HCT116 (cell line): ENCODE measurements at regions not wholly inside any gene's neighbourhood (a gene's known extent, or its start where the extent isn't known, plus 50 kb on each side); places are given as distances from the start of the nearest gene placed in this dataset.

ENCODE experiments used
- ATAC-seq: fragments of 200-7000 bp; cut with Tn5 transposase; 2 replicates; pipeline ENCODE4 v1.9.1; 2020; ENCODE audit warnings: mild to moderate bottlenecking, moderate library complexity
- BruUV-seq: library from RNA; stranded (reverse); fragments of 400-500 nt; replicated peaks from 2 replicates; lab custom pipeline; 2021; lab: Mats Ljungman, UMichigan
- CTCF ChIA-PET: fragments of 300-600 bp; sonication (Branson Sonifier 250); formaldehyde crosslinking; loops from one replicate; lab custom pipeline; 2021; ENCODE audit warnings: antibody characterized with exemption; lab: Charles Lee
- POLR2A ChIA-PET: fragments of 300-600, 350-600 bp; sonication (Branson Sonifier 250); formaldehyde crosslinking; loops from one replicate; lab custom pipeline; 2021; ENCODE audit warnings: antibody characterized with exemption; lab: Charles Lee
- RAD21 ChIA-PET, 2 experiments: fragments of 300-600 bp; sonication (Branson Sonifier 250); formaldehyde crosslinking; loops; one replicate each; lab custom pipeline; 2023; ENCODE audit warnings: low total read pairs in 2 of 2; ENCODE audit not compliant: uncharacterized antibody in 2 of 2, unreplicated experiment in 2 of 2, low non-redundant PET in 1 of 2; lab: Charles Lee
- DNase-seq: peaks from one replicate; pipeline ENCODE4 v3.0.0-alpha.2; 2010; ENCODE audit warnings: low read depth, low spot score
- H2AFZ ChIP-seq: fragments of 200-600 bp; shearing (Covaris generic), sonication (generic); 2 replicates; pipeline ENCODE4 v1.6.1; 2017; ENCODE audit warnings: low read depth, mixed run types, mixed read lengths, antibody characterized with exemption, low read length; ENCODE audit not compliant: poor library complexity, severe bottlenecking
- H3K27ac ChIP-seq: 2 replicates; pipeline ENCODE4 v1.5.1; 2012; ENCODE audit warnings: low read depth, low read length
- H3K27me3 ChIP-seq: fragments of 200-600 bp; sonication (generic); 2 replicates; pipeline ENCODE4 v1.6.1; 2016; ENCODE audit warnings: mixed run types, low read length, mixed read lengths; ENCODE audit not compliant: insufficient read depth
- H3K36me3 ChIP-seq, 2 experiments: fragments of 200-500 bp in 1 of 2; fragments of 200-600 bp in 1 of 2; sonication (Bioruptor generic) in 1 of 2; sonication (generic) in 1 of 2; 2 replicates each; pipeline versions ENCODE4 v1.5.1 to v1.6.1; 2014 to 2016; ENCODE audit warnings: low read length in 2 of 2, inconsistent platforms in 1 of 2, mixed read lengths in 1 of 2, mixed run types in 1 of 2; ENCODE audit not compliant: insufficient read depth in 2 of 2, control insufficient read depth in 1 of 2
- H3K4me1 ChIP-seq, 2 experiments: fragments of 200-600 bp in 1 of 2; sonication (generic) in 1 of 2; 2 replicates each; pipeline versions ENCODE4 v1.5.1 to v1.6.1; 2012 to 2017; ENCODE audit warnings: low read length in 2 of 2, inconsistent platforms in 1 of 2, mild to moderate bottlenecking in 1 of 2, mixed read lengths in 1 of 2, mixed run types in 1 of 2, moderate library complexity in 1 of 2; ENCODE audit not compliant: insufficient read depth in 2 of 2, control insufficient read depth in 1 of 2
- H3K4me2 ChIP-seq: fragments of 200-600 bp; sonication (generic); 2 replicates; pipeline ENCODE4 v1.6.1; 2017; ENCODE audit warnings: mixed run types, low read length, mixed read lengths
- H3K4me3 ChIP-seq, 2 experiments: fragments of 200-600 bp in 1 of 2; sonication (generic) in 1 of 2; replicated peaks in 1 of 2; 2 replicates each; pipeline ENCODE4 v1.5.1; 2011 to 2016; ENCODE audit warnings: low read length in 2 of 2, control low read depth in 1 of 2, low read depth in 1 of 2, mild to moderate bottlenecking in 1 of 2, mixed read lengths in 1 of 2, mixed run types in 1 of 2
- H3K79me2 ChIP-seq: fragments of 200-600 bp; sonication (generic); 2 replicates; pipeline ENCODE4 v1.6.1; 2017; ENCODE audit warnings: mild to moderate bottlenecking, mixed run types, low read length, moderate library complexity, mixed read lengths; ENCODE audit not compliant: insufficient read depth
- H3K9ac ChIP-seq: fragments of 200-600 bp; sonication (generic); 2 replicates; pipeline ENCODE4 v1.6.1; 2016; ENCODE audit warnings: low read length, mixed read lengths
- H3K9me2 ChIP-seq: fragments of 200-600 bp; sonication (generic), shearing (Covaris generic); 2 replicates; pipeline ENCODE4 v1.6.1; 2017; ENCODE audit warnings: mixed run types, mild to moderate bottlenecking, moderate library complexity; ENCODE audit not compliant: insufficient read depth
- H3K9me3 ChIP-seq, 2 experiments: fragments of 200-500 bp in 1 of 2; fragments of 200-600 bp in 1 of 2; sonication (Bioruptor generic) in 1 of 2; sonication (generic) in 1 of 2; 2 replicates each; pipeline ENCODE4 v1.6.1; 2014 to 2017; ENCODE audit warnings: low read length in 2 of 2, mixed read lengths in 2 of 2, inconsistent platforms in 1 of 2, low read depth in 1 of 2, mild to moderate bottlenecking in 1 of 2, mixed run types in 1 of 2, moderate library complexity in 1 of 2; ENCODE audit not compliant: control insufficient read depth in 1 of 2, insufficient read depth in 1 of 2
- H4K20me1 ChIP-seq: fragments of 200-600 bp; sonication (generic), shearing (Covaris generic); 2 replicates; pipeline ENCODE4 v1.6.1; 2017; ENCODE audit warnings: mixed run types, mild to moderate bottlenecking, moderate library complexity; ENCODE audit not compliant: insufficient read depth
- ATF3 ChIP-seq: IDR thresholded peaks from 2 replicates; pipeline ENCODE4 v1.6.1; 2012
- CBX3 ChIP-seq: IDR thresholded peaks from 2 replicates; pipeline ENCODE4 v1.6.1; 2012; ENCODE audit warnings: low read depth
- EGR1 ChIP-seq: IDR thresholded peaks from 2 replicates; pipeline ENCODE4 v1.6.1; 2012; ENCODE audit warnings: low read depth
- MAX ChIP-seq: IDR thresholded peaks from 2 replicates; pipeline ENCODE4 v1.6.1; 2012
- POLR2A ChIP-seq: IDR thresholded peaks from 2 replicates; pipeline ENCODE4 v1.7.0; 2011; ENCODE audit warnings: borderline replicate concordance; ENCODE audit not compliant: insufficient read depth, insufficient read length; ENCODE audit errors: extremely low read depth
- REST ChIP-seq: IDR thresholded peaks from 2 replicates; pipeline ENCODE4 v1.6.1; 2012; ENCODE audit warnings: low read depth
- SIN3A ChIP-seq: IDR thresholded peaks from 2 replicates; pipeline ENCODE4 v1.6.1; 2012; ENCODE audit warnings: low read depth
- SRF ChIP-seq: IDR thresholded peaks from 2 replicates; pipeline ENCODE4 v1.6.1; 2012; ENCODE audit warnings: low read depth
- TCF7L2 ChIP-seq: IDR thresholded peaks from 2 replicates; pipeline ENCODE4 v1.7.0; 2011; ENCODE audit warnings: borderline replicate concordance, inconsistent platforms; ENCODE audit not compliant: insufficient read depth, insufficient read length; ENCODE audit errors: extremely low read depth
- YY1 ChIP-seq: IDR thresholded peaks from 2 replicates; pipeline ENCODE4 v1.6.1; 2011; ENCODE audit warnings: low read length, low read depth, moderate library complexity, mild to moderate bottlenecking; ENCODE audit not compliant: insufficient replicate concordance; ENCODE audit errors: extremely low read depth
- ZBTB33 ChIP-seq: IDR thresholded peaks from 2 replicates; pipeline ENCODE4 v1.6.1; 2011; ENCODE audit warnings: mild to moderate bottlenecking, low read length, moderate library complexity; ENCODE audit not compliant: insufficient replicate concordance; ENCODE audit errors: extremely low read depth
- ZFX ChIP-seq: fragments of 450-650 bp; IDR thresholded peaks from 2 replicates; pipeline ENCODE4 v1.6.1; 2017
- intact Hi-C: fragments of 100-400 bp; cut with micrococcal nuclease; formaldehyde crosslinking; loops from 2 replicates; pipeline ENCODE4 v1.10.0; 2022

GRCh38 chr5:87114631-87115030, 153.1 kb upstream of the RASA1 start:
- TF ChIP-seq SIN3A (no peak), ZFX (no peak), SRF (no peak), ZBTB33 (no peak), YY1 (no peak), EGR1 (no peak), MAX (no peak), POLR2A (no peak), CBX3 (no peak)
- TF ChIP-seq, all 23 proteins: peak for 0
- RAD21 ChIA-PET, result no interaction called here
- Histone ChIP-seq H3K9me3 (no peaks in the 10 kb centered on the region), H3K36me3 (no peaks in the 10 kb centered on the region), H3K4me1 (peaks cover 2 to 23% of the 10 kb centered on the region in 2 experiments; a peak in 2 of 4 replicates), H3K9ac (no peak overlapping the region), H3K27ac (no peak overlapping the region), H3K27me3 (no peaks in the 10 kb centered on the region), H4K20me1 (no peaks in the 10 kb centered on the region), H2AFZ (peak overlapping the region; percentile 14), H3K4me3 (no peak overlapping the region), H3K4me2 (no peak overlapping the region), H3K79me2 (no peaks in the 10 kb centered on the region), H3K9me2 (no peaks in the 10 kb centered on the region)
- no TSS peak for BruUV-seq
- CTCF ChIA-PET, result no interaction called here
- DNase-seq (no peak), ATAC-seq (no peak)
- POLR2A ChIA-PET, result no interaction called here
- intact Hi-C loops, result no loop called here

- H3K9me2 ChIP-seq, result no peaks in the 10 kb centered on the region
- no peaks in the 10 kb centered on the region for H3K9me3 ChIP-seq
- ATAC-seq, result no peak
- no TSS peak for BruUV-seq
- H3K36me3 ChIP-seq, result no peaks in the 10 kb centered on the region
- H3K4me1 ChIP-seq, result peaks cover 14 to 36% of the 10 kb centered on the region in 2 experiments
- ChIA-PET CTCF (no interaction called here), POLR2A (no interaction called here), RAD21 (no interaction called here)
- H3K79me2 ChIP-seq, result no peaks in the 10 kb centered on the region
- no peak for DNase-seq
- H3K4me3 ChIP-seq, result no peak overlapping the region
- no peak overlapping the region for H3K9ac ChIP-seq
- TF ChIP-seq ZBTB33 (no peak), EGR1 (no peak), CBX3 (no peak), REST (no peak), TCF7L2 (no peak), ATF3 (no peak)
- H2AFZ ChIP-seq, result peak overlapping the region; percentile 14
- H4K20me1 ChIP-seq, result no peaks in the 10 kb centered on the region
- no peaks in the 10 kb centered on the region for H3K27me3 ChIP-seq
- H3K4me2 ChIP-seq, result no peak overlapping the region
- intact Hi-C loops, result no loop called here
- no peak overlapping the region for H3K27ac ChIP-seq
These were observed 151.8 kb upstream of the RASA1 start for GRCh38 chr5:87115839-87116364.
